Keratinocyte (primary cell): ENCODE measurements at regions not wholly inside any gene's neighbourhood (a gene's known extent, or its start where the extent isn't known, plus 50 kb on each side); places are given as distances from the start of the nearest gene placed in this dataset.

Experiments used
- DNase-seq: peaks from one replicate; pipeline ENCODE4 v3.0.0-alpha.2; 2011; ENCODE audit warnings: low read depth, missing footprints, low spot score
- FAIRE-seq: peaks from 2 replicates; lab custom pipeline; 2011; peaks lifted over from hg19 to GRCh38; lab: Jason Lieb, UNC
- H2AFZ ChIP-seq: 2 replicates; pipeline ENCODE4 v1.6.0; 2012; ENCODE audit warnings: low read length, control low read depth, inconsistent platforms; ENCODE audit not compliant: control insufficient read depth
- H3K27ac ChIP-seq: 2 replicates; pipeline ENCODE4 v1.5.1; 2011; ENCODE audit warnings: low read length; ENCODE audit not compliant: control insufficient read depth, insufficient read depth
- H3K27me3 ChIP-seq: 3 replicates; pipeline ENCODE4 v1.6.0; 2011; ENCODE audit warnings: low read length; ENCODE audit not compliant: control insufficient read depth, insufficient read depth; ENCODE audit errors: extremely low read depth
- H3K36me3 ChIP-seq, 2 experiments: 2 replicates in 1 of 2; 3 replicates in 1 of 2; pipeline ENCODE4 v1.5.1; 2011; ENCODE audit warnings: low read length in 2 of 2, mild to moderate bottlenecking in 1 of 2; ENCODE audit not compliant: control insufficient read depth in 2 of 2, insufficient read depth in 2 of 2; ENCODE audit errors: extremely low read depth in 1 of 2
- H3K4me1 ChIP-seq: 3 replicates; pipeline ENCODE4 v1.5.1; 2011; ENCODE audit warnings: low read length; ENCODE audit not compliant: control insufficient read depth, insufficient read depth; ENCODE audit errors: extremely low read depth
- H3K4me2 ChIP-seq: 3 replicates; pipeline ENCODE4 v1.6.0; 2011; ENCODE audit warnings: low read depth, low read length; ENCODE audit not compliant: control insufficient read depth, insufficient read depth; ENCODE audit errors: extremely low read depth
- H3K4me3 ChIP-seq, 3 experiments: fragments of 200-600 bp in 1 of 3; sonication (generic) in 1 of 3; 2 replicates in 2 of 3; 3 replicates in 1 of 3; pipeline ENCODE4 v1.5.1; 2011 to 2016; ENCODE audit warnings: low read length in 3 of 3, mild to moderate bottlenecking in 3 of 3, control low read depth in 2 of 3, inconsistent platforms in 1 of 3, low read depth in 1 of 3, mixed read lengths in 1 of 3, mixed run types in 1 of 3, moderate library complexity in 1 of 3; ENCODE audit not compliant: control insufficient read depth in 2 of 3, insufficient read depth in 2 of 3; ENCODE audit errors: extremely low read depth in 1 of 3
- H3K79me2 ChIP-seq: 2 replicates; pipeline ENCODE4 v1.6.0; 2012; ENCODE audit warnings: low read length; ENCODE audit not compliant: control insufficient read depth, insufficient read depth
- H3K9ac ChIP-seq: 3 replicates; pipeline ENCODE4 v1.6.0; 2011; ENCODE audit warnings: low read length; ENCODE audit not compliant: control insufficient read depth, insufficient read depth; ENCODE audit errors: extremely low read depth
- H3K9me1 ChIP-seq: 3 replicates; pipeline ENCODE4 v1.6.0; 2011; ENCODE audit warnings: low read length; ENCODE audit not compliant: control insufficient read depth, insufficient read depth; ENCODE audit errors: extremely low read depth
- H3K9me3 ChIP-seq: 2 replicates; pipeline ENCODE4 v1.5.1; 2012; ENCODE audit warnings: low read depth, low read length; ENCODE audit not compliant: control insufficient read depth
- H4K20me1 ChIP-seq: 3 replicates; pipeline ENCODE4 v1.6.0; 2011; ENCODE audit warnings: low read length; ENCODE audit not compliant: control insufficient read depth, insufficient read depth; ENCODE audit errors: extremely low read depth
- CTCF ChIP-seq, 3 experiments: IDR thresholded peaks in 1 of 3; conservative IDR thresholded peaks in 1 of 3; optimal IDR thresholded peaks in 1 of 3; 2 replicates in 2 of 3; 3 replicates in 1 of 3; pipeline versions ENCODE3 to v1.5.1; 2011; ENCODE audit warnings: low read length in 3 of 3, mild to moderate bottlenecking in 3 of 3, moderate library complexity in 2 of 3, control low read depth in 1 of 3, inconsistent platforms in 1 of 3; ENCODE audit not compliant: insufficient read depth in 2 of 3; ENCODE audit errors: extremely low read depth in 1 of 3
- EZH2 ChIP-seq: IDR thresholded peaks from one replicate; pipeline ENCODE4 v1.6.1; 2012; ENCODE audit warnings: inconsistent platforms, mild to moderate bottlenecking, low read length, moderate library complexity
- dilution Hi-C: fragments of 300-500 bp; cut with MboI; formaldehyde crosslinking; loops from one replicate; pipeline ENCODE4 v1.7.0; 2020; ENCODE audit warnings: low sequenced_read_pairs; ENCODE audit not compliant: extremely low pct_ligation_motif_present

GRCh38 chr10:118436742-118437141, 94.6 kb upstream of the FAM204A start:
- TF ChIP-seq EZH2 (no peak), CTCF (optimal IDR thresholded peaks at IDR 0.05 in 1 of 3, IDR thresholded peaks at IDR 0.05 in 1 of 3, conservative IDR thresholded peaks at IDR 0.05 in 1 of 3; ENCODE audit: extremely low read depth in 1 of 3, insufficient read depth in 2 of 3, low read length in 3 of 3) (no peak)
- FAIRE-seq, result no peak
- dilution Hi-C loops, result no loop called here

GRCh38 chr10:118430190-118430589, 88.1 kb upstream of the FAM204A start:
- FAIRE-seq, result no peak

More at GRCh38 chr10:118436742-118437141, 94.6 kb upstream of the FAM204A start:
- Histone ChIP-seq H3K9me1 (no peaks in the 10 kb centered on the region), H2AFZ (no peak overlapping the region), H3K36me3 (no peaks in the 10 kb centered on the region), H3K9me3 (no peaks in the 10 kb centered on the region), H3K9ac (no peak overlapping the region), H3K4me3 (no peak overlapping the region), H4K20me1 (no peaks in the 10 kb centered on the region), H3K27me3 (no peaks in the 10 kb centered on the region), H3K4me1 (no peaks in the 10 kb centered on the region), H3K79me2 (no peaks in the 10 kb centered on the region), H3K27ac (no peak overlapping the region), H3K4me2 (no peak overlapping the region)
- DNase-seq, result no peak

More at GRCh38 chr10:118430190-118430589, 88.1 kb upstream of the FAM204A start:
- dilution Hi-C loops, result no loop called here
- H3K4me3 ChIP-seq, result no peak overlapping the region
- no peaks in the 10 kb centered on the region for H3K79me2 ChIP-seq
- H2AFZ ChIP-seq, result no peak overlapping the region
- no peak overlapping the region for H3K9ac ChIP-seq
- H3K9me3 ChIP-seq, result no peaks in the 10 kb centered on the region
- no peaks in the 10 kb centered on the region for H3K4me1 ChIP-seq
- no peaks in the 10 kb centered on the region for H3K27me3 ChIP-seq
- no peak for DNase-seq
- TF ChIP-seq EZH2 (no peak), CTCF (optimal IDR thresholded peaks at IDR 0.05 in 1 of 3, IDR thresholded peaks at IDR 0.05 in 1 of 3, conservative IDR thresholded peaks at IDR 0.05 in 1 of 3; ENCODE audit: extremely low read depth in 1 of 3, insufficient read depth in 2 of 3, low read length in 3 of 3) (no peak)
- H3K4me2 ChIP-seq, result no peak overlapping the region
- H3K27ac ChIP-seq, result no peak overlapping the region
- no peaks in the 10 kb centered on the region for H4K20me1 ChIP-seq
- no peaks in the 10 kb centered on the region for H3K36me3 ChIP-seq
- H3K9me1 ChIP-seq, result no peaks in the 10 kb centered on the region
